ENCODE measurements at regions not wholly inside any gene's neighbourhood (a gene's known extent, or its start where the extent isn't known, plus 50 kb on each side); places are given as distances from the start of the nearest gene placed in this dataset.

DNA sequence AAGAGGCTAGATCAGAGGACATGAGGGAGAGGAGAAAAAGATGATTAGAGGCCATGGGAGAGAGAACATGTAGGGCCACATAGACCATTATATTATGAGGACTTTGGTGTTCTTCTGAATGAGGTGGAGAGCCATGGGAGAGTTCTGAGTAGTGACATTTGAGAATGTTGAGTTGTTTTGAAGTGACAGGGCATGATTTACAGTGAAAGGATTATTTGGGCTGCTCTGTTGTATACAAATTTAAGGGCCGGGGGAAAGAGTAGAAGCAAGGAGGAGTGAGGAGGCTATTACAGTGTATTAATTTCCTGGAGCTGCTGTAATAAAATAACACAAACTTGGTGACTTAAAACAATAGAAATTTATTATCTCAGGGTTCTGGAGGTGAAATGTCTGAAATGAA is 102.5 kb upstream of the RGS4 start:
- DNase-seq (ENCODE audit: low read depth in 2 of 2) = no peak

- DNase-seq (ENCODE audit: low read depth in 2 of 2) = no peak
Observed at GRCh38 chr1:162964901-162965300, 103.9 kb upstream of the CCDC190 start.

- no peak for DNase-seq (ENCODE audit: low read depth in 2 of 2)
Observed at GRCh38 chr1:162956922-162957321, 95.9 kb upstream of the CCDC190 start.

DNA sequence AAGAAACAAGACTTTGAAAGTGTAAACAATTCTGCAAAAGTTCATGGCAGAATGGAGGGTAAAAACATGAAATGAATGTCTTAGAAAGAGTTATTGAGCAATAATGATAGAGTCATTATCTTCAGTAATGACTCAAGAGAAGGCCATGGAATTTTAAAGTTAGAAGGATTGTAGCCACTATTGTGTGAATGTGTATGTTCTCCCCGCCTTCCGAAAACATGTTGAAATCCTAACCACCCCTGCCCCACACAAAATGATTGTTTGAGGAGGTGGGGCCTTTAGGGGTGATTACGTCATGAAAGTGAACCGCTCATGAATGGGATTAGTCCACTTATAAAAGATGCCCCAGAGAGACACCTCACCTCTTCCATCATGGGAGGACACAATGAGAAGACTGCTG is 93.8 kb upstream of the CCDC190 start:
- DNase-seq (ENCODE audit: low read depth in 2 of 2) = no peak

GRCh38 chr1:162952956-162953355 is 92.0 kb upstream of the CCDC190 start:
- no peak for DNase-seq (ENCODE audit: low read depth in 2 of 2)

- no peak for DNase-seq (ENCODE audit: low read depth in 2 of 2)
Observed at GRCh38 chr1:162951553-162952315, 90.8 kb upstream of the CCDC190 start.

GRCh38 chr1:162950187-162950586 is 89.2 kb upstream of the CCDC190 start:
- DNase-seq (ENCODE audit: low read depth in 2 of 2) = no peak

- DNase-seq (ENCODE audit: low read depth in 2 of 2) = no peak
Observed at GRCh38 chr1:162946701-162947100, 85.7 kb upstream of the CCDC190 start.

- no peak for DNase-seq (ENCODE audit: low read depth in 2 of 2)
Observed at GRCh38 chr1:162944974-162945674, 84.1 kb upstream of the CCDC190 start.

GRCh38 chr1:162943622-162944021 is 82.6 kb upstream of the CCDC190 start:
- DNase-seq (ENCODE audit: low read depth in 2 of 2) = no peak

- DNase-seq (ENCODE audit: low read depth in 2 of 2) = no peak
Observed at GRCh38 chr1:162942916-162943559, 82.1 kb upstream of the CCDC190 start.

DNA sequence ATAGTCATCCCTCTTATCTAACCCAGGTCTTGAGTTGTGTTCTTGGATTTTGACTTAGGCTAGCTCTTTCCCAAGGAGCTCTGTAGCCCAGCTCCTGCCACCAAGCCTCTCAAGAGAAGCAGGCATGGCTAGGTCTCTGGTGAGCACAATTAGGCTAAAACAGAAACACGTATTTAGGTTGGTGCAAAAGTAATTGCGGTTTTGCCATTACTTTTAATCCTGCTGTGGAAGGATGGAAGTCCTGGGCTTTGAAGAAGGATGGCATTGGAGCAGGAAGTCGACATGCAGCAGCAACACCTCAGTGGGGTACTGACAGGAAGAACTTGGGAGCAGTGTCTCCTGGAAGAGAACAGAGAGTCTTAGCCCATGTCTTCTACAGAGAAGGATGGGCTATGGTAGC is 80.0 kb upstream of the CCDC190 start:
- DNase-seq (ENCODE audit: low read depth in 2 of 2) = no peak

DNA sequence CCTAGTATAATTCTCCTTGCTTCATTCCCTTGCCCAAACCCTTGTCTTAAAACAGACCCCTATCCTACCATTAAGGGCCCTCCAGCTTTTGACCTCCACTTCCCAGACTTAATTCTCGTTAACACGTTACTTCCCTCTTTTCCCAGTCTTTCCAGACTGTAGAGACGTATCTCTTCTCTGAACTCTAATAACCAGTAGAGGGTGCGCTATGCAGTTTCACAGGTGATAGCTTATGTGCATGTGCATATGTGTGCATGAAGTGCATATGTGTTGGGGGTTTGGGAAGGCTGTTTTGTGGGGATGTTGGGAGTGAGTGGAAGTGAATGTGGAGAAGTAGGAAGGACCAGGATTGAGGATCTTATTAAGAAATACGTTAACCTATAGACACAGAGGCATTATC is 78.1 kb upstream of the CCDC190 start:
- DNase-seq (ENCODE audit: low read depth in 2 of 2) = no peak

DNA sequence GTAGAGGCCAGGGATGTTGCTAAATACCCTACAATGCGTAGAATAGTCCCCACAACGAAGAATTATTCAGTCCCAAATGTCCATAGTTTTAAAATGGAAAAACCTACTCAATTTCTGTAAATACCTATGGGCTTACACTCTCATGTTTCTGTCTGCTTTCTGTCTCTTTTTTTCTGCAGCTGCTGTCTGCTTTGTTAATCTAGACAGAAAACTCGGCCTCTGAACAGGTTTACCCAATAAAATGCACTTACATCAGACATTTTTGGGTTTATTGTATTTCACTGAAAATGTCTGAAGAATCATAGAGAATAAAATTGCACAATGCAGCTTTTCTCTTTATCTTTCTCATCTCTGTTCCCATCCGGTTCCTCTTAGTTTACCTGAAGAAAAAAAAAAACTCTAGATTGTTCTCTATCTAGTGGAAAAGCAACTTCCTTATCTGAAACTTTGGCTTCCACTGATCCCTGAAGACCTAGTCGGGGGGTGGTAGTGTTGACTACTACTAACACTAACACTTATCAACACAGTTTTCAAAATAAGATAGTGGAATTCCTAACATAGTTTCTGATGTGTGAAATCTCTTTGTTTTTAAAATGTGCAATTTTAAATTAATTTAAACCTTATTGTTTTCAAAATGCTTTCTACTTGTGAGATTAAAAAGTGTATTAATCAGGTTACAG is 76.9 kb upstream of the CCDC190 start:
- no peak for DNase-seq (ENCODE audit: low read depth in 2 of 2)

DNA sequence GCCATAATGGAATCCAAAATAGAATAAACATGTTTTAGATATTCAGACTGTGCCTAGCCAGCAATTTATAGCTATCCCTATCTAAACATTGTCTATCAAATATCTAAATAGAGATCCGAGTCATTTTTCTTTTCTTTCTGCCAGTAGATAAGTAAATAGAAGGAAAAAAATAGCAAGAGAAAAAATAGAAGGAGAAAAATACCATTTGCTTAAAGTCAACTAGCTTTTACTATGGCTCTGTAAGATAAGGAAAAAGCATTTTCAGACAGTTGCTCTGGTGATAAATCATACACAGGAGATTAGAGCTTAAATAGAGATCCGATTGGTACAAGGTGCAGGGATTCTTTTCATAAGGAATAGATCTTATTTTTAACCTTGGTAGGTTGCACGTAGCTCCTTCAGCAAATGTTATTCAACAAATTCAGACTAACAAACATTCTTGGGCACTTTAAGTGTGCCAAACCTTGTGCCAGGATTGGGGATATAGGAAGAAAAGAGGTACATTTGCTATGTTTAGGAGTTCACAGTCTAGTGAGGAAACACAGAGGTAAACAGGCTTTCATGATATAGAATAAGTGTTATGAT is 70.1 kb upstream of the CCDC190 start:
- DNase-seq (ENCODE audit: low read depth in 2 of 2) = no peak

GRCh38 chr1:162930532-162930931 is 69.6 kb upstream of the CCDC190 start:
- DNase-seq (ENCODE audit: low read depth in 2 of 2) = no peak

GRCh38 chr1:162929177-162929576 is 68.2 kb upstream of the CCDC190 start:
- no peak for DNase-seq (ENCODE audit: low read depth in 2 of 2)

- no peak for DNase-seq (ENCODE audit: low read depth in 2 of 2)
Observed at GRCh38 chr1:162928141-162928540, 67.2 kb upstream of the CCDC190 start.

- DNase-seq (ENCODE audit: low read depth in 2 of 2) = no peak
Observed at GRCh38 chr1:162927421-162927820, 66.4 kb upstream of the CCDC190 start.

GRCh38 chr1:162926906-162927305 is 65.9 kb upstream of the CCDC190 start:
- DNase-seq (ENCODE audit: low read depth in 2 of 2) = no peak

GRCh38 chr1:162924179-162924578 is 63.2 kb upstream of the CCDC190 start:
- DNase-seq (ENCODE audit: low read depth in 2 of 2) = no peak

DNA sequence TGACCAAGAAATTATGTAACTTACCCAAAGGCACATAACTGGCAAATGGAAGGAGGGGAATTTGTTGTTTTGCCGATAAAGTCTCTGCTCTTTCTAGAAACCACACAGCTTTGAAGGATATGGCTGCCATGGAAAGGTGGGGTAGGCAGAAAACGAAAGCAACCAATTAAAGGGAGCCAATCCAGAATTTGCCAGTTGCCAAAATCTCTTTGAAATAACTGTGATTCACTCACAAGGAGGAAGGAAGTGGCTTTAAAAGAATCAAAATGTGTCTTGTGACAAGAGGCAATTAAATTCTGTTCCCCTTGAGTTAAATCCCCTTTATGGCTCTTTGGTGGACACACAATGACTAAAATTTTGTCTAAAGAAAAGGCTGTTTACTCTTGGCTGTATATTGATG is 61.2 kb upstream of the CCDC190 start:
- peak in 1 of 2 donors; percentile 13 for DNase-seq (ENCODE audit: low read depth in 2 of 2)
